D341Med (cell line): ENCODE measurements at regions not wholly inside any gene's neighbourhood (a gene's known extent, or its start where the extent isn't known, plus 50 kb on each side); places are given as distances from the start of the nearest gene placed in this dataset.
A peak's percentile ranks its signal among the peaks of the same experiment; 100 is the strongest.

Source experiments
- DNase-seq: peaks from one replicate; pipeline ENCODE4 v3.0.0; 2012; ENCODE audit warnings: low spot score

GRCh38 chr3:147939425-147939824, 530.3 kb downstream of the ZIC1 start:
- DNase-seq: no peak

GRCh38 chr3:147939839-147940238, 530.7 kb downstream of the ZIC1 start:
- peak; percentile 13 for DNase-seq

- DNase-seq: no peak
These were observed 531.4 kb downstream of the ZIC1 start for GRCh38 chr3:147940405-147941193.

GRCh38 chr3:147941969-147942368, 532.8 kb downstream of the ZIC1 start:
- no peak for DNase-seq

GRCh38 chr3:147943265-147943945, 534.2 kb downstream of the ZIC1 start:
- no peak for DNase-seq

- peak; percentile 61 for DNase-seq
These were observed 536.9 kb downstream of the ZIC1 start for GRCh38 chr3:147945968-147946519.

- DNase-seq: no peak
These were observed 547.5 kb downstream of the ZIC1 start for GRCh38 chr3:147956615-147957014.

- no peak for DNase-seq
These were observed 549.6 kb downstream of the ZIC1 start for GRCh38 chr3:147958754-147959153.

GRCh38 chr3:147960786-147961185, 551.6 kb downstream of the ZIC1 start:
- DNase-seq: no peak

- DNase-seq: no peak
These were observed 553.4 kb downstream of the ZIC1 start for GRCh38 chr3:147962408-147963164.

- DNase-seq: no peak
These were observed 554.5 kb downstream of the ZIC1 start for GRCh38 chr3:147963711-147964110.

- no peak for DNase-seq
These were observed 566.0 kb downstream of the ZIC1 start for GRCh38 chr3:147975165-147975564.

GRCh38 chr3:147977001-147977400, 567.8 kb downstream of the ZIC1 start:
- DNase-seq: no peak

- no peak for DNase-seq
These were observed 578.4 kb downstream of the ZIC1 start for GRCh38 chr3:147987549-147987948.

GRCh38 chr3:147989344-147989743, 580.2 kb downstream of the ZIC1 start:
- no peak for DNase-seq

- no peak for DNase-seq
These were observed 593.6 kb downstream of the ZIC1 start for GRCh38 chr3:148002705-148003205.

- DNase-seq: no peak
These were observed 595.2 kb downstream of the ZIC1 start for GRCh38 chr3:148004331-148004730.

- DNase-seq: no peak
These were observed 596.3 kb downstream of the ZIC1 start for GRCh38 chr3:148005456-148005855.

GRCh38 chr3:148006508-148006907, 597.3 kb downstream of the ZIC1 start:
- DNase-seq: no peak

- DNase-seq: no peak
These were observed 599.4 kb downstream of the ZIC1 start for GRCh38 chr3:148008591-148008990.

GRCh38 chr3:148020861-148021260, 611.7 kb downstream of the ZIC1 start:
- DNase-seq: no peak

GRCh38 chr3:148021381-148021780, 612.2 kb downstream of the ZIC1 start:
- DNase-seq: no peak
